Activated CD4-positive, CD25-positive, alpha-beta regulatory T cell treated with anti-CD3 and anti-CD28 coated beads, Interleukin-2, amount 50 U/mL, for 16 hours (primary cell): ENCODE measurements at regions not wholly inside any gene's neighbourhood (a gene's known extent, or its start where the extent isn't known, plus 50 kb on each side); places are given as distances from the start of the nearest gene placed in this dataset.

Experiments
- DNase-seq: peaks from one replicate; pipeline ENCODE4 v3.0.0-alpha.2; 2020; ENCODE audit warnings: low read depth, low spot score

DNA sequence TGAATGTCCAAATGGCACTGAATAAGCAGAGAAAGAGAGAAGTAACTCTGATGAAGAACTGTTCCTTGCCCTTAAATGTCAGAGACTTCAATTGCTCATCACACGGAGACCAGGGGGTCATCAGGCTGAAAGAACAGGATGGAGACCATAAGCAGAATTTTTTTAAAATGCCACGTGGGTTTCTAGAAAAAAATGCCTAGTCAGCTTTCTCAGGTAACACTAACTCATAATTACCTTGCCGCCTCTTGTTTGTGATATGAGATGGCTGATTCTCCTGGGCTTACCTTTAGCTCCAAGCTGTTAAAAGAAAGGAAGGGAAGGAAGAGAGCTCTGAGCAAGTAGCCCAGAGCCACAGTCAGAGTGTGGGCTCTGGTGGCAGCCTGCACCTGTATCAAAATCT, 372.0 kb downstream of the GPAM start:
- DNase-seq, result no peak

DNA sequence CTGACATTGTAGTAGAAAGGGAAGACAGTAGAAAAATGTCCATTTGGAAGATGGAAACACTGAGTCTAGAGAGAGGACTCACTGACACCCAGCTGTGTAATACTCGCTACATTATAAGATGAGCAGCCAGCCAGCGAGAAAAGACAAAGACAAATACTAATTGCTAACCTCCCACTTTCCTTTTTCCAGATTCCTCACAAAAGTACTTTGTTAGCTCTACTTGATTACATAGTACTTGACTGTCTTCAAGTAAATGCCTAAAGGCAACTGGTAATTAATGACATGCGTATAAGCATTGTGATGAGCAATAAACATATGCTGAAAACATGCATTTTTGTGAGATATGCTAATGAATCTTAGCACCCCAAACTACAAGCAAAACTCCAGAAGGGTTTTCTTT, 363.1 kb downstream of the GPAM start:
- no peak for DNase-seq

DNA sequence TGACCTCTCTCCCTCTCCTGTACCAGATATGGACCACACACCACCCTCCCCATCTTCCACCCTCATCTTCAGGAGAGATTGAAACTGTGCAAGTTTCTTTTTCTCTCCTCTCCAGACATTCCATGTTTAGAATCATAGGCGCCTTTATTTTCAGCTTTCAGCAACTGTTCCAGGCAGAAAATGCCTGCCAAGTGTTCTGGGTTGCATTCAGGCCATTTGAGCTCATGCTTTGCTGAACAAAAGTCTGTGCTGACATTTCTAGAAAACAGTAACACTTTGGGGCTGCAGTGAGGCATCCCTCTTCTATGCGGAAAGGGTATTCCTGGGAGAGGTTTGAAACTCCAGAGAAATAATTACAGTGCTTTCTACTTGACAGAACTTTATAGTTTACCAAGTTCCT, 361.7 kb downstream of the GPAM start:
- DNase-seq, result no peak

- no peak for DNase-seq
Observed at GRCh38 chr10:111822661-111823060, 360.9 kb downstream of the GPAM start.

- no peak for DNase-seq
Observed at GRCh38 chr10:111824128-111824527, 359.4 kb downstream of the GPAM start.

DNA sequence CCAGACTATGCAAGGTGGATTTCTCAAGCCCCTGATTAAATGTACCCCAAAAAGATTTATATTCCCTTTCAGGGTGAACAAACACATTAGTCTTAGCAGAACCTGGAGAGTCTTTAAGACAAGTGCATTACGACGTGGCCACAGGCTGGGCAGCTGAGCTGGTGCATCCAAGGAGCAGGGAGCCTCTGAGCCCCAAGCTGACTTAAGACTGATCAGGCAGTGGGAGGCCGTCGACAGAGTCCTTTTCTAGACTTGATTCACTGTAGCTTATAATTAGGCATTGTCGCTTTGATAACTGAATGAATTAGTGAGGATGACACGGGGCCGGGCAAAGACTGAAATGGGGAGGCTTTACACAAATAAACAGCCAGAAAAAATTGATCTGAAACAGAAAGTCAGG, 353.2 kb downstream of the GPAM start:
- no peak for DNase-seq

DNA sequence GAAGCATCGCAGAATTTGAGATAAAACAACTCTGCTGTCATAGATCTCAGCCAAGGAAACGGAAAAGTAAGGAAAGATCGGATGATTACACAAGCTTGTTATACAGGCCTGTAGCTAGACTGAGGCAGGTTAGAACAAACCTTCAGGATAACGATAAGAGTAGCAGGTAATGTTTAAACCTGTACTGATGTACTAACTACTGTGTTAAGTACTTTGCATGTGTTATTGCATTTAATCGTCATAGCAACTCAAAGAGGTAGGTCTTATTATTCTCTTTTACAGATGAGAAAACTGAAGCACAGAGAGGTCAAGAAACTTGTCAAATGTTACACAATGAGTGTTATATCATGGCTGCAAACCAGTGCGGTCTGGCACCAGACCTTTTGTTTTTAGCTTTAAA, 352.5 kb downstream of the GPAM start:
- no peak for DNase-seq

DNA sequence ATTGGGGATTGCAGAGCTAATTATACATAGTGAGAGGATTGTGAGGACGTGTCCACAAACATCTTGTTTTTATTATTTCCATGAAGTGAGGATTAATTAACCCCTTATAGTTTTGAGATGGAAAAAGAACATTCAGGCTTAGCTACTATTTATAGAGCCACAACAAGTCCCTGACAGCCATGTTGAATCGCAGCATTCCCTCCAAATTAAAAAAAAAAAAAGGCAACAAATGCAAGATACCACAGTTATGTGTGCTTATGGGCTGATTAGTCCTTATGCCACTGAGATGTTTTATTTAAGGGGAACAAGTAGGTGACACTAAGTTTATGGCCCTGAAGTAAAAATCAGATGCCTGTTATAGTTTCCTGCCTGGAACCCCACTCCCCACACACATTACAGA, 350.3 kb downstream of the GPAM start:
- DNase-seq, result no peak

- DNase-seq, result no peak
Observed at GRCh38 chr10:111835574-111835973, 348.0 kb downstream of the GPAM start.

GRCh38 chr10:111836064-111836463, 347.5 kb downstream of the GPAM start:
- DNase-seq, result no peak

DNA sequence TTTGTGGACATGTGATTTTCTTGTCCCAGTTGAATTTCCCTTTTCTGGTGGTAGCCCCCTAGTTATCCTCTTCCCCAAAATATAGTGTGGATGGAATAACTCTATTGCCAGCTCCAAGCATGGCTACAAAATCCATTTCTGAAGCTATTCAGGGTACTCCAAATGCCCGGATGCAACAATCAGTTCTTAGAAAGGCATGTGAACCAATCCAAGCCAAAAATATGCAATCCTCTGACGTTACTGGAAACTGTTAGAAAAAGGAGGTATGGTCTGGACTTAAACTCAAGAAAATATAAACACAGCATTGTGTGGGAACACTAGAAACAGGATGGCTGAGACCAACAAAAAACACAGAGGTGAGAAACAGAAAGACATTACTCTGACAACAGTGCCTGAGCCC, 347.0 kb downstream of the GPAM start:
- DNase-seq, result no peak

- no peak for DNase-seq
Observed at GRCh38 chr10:111837086-111837485, 346.5 kb downstream of the GPAM start.

DNA sequence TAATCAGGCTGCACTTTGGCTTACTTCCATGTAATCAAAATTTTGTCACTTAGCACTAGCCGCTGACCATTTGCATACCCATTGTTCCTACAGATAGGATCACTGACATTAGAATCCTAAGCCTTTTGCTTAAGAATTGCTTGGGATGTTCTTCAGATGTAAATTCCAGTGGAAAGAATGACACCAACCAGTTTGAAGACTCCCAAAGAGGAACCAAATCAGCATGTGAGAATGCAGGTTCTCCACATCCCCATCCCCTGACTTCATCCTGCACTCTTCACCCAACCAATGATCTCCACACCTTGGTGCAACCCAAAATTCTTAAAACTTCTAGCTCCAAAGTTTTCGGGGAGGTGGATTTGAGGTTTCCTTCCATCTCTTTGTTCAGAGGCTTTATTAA, 345.6 kb downstream of the GPAM start:
- no peak for DNase-seq

DNA sequence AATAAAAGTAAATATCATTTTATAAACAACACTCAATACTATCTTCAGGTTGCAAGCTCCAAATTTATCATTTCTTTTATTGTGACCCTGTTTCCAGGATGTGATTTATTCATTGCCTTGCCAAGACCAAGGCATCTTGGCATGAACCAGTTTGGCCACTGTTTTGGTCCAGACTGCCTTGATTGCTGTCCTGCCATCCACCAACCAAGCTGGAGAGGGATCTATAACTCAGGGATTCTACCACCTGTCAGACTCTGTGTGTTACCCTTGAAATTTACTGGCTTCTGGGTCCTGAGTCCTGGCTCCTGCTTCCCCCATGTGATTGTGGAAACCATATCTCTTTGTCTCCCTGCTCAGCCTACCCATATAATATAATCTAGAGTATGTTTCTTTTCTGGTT, 343.0 kb downstream of the GPAM start:
- DNase-seq, result no peak

DNA sequence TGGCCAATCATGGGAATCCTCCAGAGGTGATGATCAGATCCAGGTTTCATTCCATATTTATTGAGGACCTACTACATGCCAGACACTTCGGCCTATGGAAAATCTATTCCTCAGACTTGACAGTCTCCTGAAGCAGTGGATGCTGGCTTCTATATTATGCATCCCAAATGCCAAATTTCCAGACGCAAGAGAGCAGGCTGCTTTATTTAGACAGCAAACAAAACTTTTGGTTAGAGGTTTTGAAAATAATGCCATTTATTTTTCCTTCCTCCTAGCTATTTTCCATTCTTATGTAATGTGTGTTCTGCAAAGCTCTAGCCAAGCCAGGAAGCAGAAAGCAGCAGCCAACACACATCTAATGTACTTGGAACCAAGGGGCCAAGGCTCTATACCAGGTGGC, 330.8 kb downstream of the GPAM start:
- DNase-seq, result no peak

GRCh38 chr10:111856631-111857030, 326.9 kb downstream of the GPAM start:
- no peak for DNase-seq

- DNase-seq, result no peak
Observed at GRCh38 chr10:111865550-111865949, 318.0 kb downstream of the GPAM start.

DNA sequence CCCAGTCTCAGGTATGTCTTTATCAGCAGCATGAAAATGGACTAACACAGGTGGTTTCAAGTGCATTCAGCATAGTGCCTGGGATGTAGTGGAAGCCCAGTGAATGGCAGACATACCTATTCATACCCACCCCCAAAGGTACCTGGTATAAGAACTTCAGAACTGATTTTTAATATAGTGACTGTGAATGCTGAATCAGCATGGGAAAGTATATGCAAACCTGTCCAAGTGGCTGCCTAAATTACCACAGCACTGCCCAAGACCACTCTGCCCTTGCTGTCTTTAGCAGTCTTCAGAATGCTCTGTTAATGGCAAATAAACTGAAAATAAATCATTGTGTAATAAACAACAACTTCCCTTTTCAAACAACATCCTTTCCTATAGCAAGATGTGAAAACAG, 312.1 kb downstream of the GPAM start:
- no peak for DNase-seq

DNA sequence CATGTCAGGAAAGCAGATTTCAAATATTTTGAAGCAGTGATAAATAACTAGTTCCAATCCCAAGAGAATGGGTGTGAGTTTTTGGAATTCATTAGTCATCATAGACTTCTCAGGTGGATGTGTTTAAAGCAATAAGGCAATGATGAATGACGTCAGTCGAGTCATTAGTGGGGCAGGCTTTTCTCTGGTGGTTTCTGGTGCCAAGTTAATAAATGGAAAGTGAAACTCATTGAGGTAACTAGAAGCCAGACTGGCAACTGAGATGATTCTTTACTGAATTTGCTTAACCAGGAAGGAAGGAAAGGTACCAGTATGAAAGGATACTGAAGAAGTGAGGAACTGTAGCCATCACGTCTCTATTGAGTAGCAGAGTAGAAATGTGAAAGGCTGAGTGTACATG, 311.0 kb downstream of the GPAM start:
- DNase-seq, result no peak

DNA sequence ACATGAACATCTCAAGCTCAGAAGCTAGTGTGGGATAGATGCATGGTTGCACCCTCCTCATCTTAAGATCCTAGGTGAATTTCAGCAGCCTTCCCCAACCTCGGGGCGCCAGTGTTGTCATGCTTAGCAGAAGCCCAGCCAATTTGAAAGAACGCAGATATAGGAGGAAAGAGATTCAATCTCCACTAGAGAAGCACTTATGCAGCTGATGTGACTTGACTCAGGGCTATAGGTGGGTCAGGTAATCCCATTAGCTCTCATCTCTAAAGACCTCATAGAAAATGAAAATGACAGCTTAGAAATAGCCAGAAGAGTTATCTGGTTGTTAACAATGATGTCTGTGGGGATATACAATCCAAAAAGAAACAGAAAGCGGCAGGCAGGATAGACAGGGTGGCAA, 310.5 kb downstream of the GPAM start:
- DNase-seq, result no peak

GRCh38 chr10:111873621-111874135, 309.9 kb downstream of the GPAM start:
- DNase-seq, result no peak

DNA sequence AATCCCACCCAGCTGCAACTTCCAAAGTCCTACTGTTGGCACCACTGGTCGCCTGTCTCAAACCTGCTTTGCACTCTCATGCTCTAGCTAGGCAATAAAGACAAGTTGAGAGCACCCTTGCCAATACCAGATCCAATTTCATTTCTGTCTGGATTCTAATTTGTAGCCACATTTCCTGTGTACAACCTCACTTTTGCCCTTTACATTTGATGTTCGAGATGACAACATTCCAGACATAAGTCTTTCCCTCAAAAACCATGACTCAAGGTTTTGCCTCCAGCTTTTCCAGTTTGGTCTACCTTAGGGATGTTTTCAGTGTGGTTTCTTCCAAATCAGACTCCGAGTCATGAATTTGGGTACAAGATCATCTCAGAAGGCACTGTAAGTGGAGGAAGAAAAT, 309.0 kb downstream of the GPAM start:
- no peak for DNase-seq

DNA sequence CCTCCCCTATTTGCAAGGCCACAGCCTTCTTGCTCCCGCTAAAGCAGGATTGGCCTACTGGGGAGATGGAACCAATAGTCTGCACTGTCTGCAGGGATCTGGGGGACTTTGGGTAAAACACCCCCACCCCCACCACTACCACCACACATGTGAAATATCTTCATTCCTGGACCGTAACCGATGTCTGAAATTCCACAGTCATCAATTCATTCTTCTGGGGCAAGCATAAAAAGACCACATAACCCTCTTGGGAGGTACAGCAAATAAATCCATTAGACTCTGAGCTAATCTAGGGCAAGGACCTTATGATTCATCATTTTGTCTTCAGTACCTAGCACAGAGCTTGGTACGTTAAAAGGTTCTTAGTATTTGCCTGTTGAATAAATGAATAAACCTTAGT, 307.8 kb downstream of the GPAM start:
- DNase-seq, result no peak

- no peak for DNase-seq
Observed at GRCh38 chr10:111877258-111877657, 306.3 kb downstream of the GPAM start.

DNA sequence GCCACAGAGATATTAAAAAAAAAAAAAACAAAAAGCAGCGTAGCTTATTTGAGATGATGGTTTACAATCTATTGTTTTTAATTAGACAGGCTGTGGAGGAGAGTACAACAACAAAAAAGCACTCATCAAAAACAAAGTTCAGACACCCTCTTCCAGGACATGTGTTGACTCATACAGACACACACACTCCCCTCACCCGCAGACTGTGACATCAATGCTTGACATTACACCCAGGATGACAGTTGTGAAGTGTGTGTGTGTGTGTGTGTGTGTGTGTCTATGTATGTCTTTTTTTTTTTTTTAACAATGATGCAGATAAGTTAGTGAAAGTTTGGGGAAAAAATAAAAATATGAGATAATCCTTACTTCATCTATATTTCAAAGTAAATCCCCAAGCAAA, 303.6 kb downstream of the GPAM start:
- DNase-seq, result no peak
